ENCODE measurements at regions not wholly inside any gene's neighbourhood (a gene's known extent, or its start where the extent isn't known, plus 50 kb on each side); places are given as distances from the start of the nearest gene placed in this dataset.

- Histone ChIP-seq H3K79me2 (ENCODE audit: insufficient read depth, low read length) (no peaks in the 10 kb centered on the region), H3K9ac (ENCODE audit: low read length) (no peak overlapping the region), H3K9me2 (replicated peaks; ENCODE audit: insufficient read depth, low read length) (no peaks in the 10 kb centered on the region), H2AFZ (ENCODE audit: low read depth, low read length, severe bottlenecking) (no peak overlapping the region), H3K27me3 (ENCODE audit: low read length) (no peaks in the 10 kb centered on the region), H4K20me1 (ENCODE audit: low read depth, low read length) (no peaks in the 10 kb centered on the region), H3K4me3 (ENCODE audit: insufficient read depth, low read length, poor library complexity, severe bottlenecking) (no peak overlapping the region), H3K9me3 (ENCODE audit: insufficient read depth, low read length) (no peaks in the 10 kb centered on the region), H3K36me3 (ENCODE audit: low read length) (no peaks in the 10 kb centered on the region), H3K27ac (ENCODE audit: low read depth, low read length) (no peak overlapping the region), H3K4me2 (ENCODE audit: low read depth, low read length, poor library complexity, severe bottlenecking) (no peak overlapping the region), H3F3A (ENCODE audit: insufficient read depth) (no peaks in the 10 kb centered on the region)
- TF ChIP-seq CTCF (IDR thresholded peaks at IDR 0.05; ENCODE audit: insufficient read depth, low read length, poor library complexity, severe bottlenecking), result no peak
- no peak for TF ChIP-seq EZH2phosphoT487 (conservative IDR thresholded peaks at IDR 0.05; ENCODE audit: low read length)
Observed at GRCh38 chr2:139409212-139409611, 629.0 kb upstream of the NXPH2 start.

GRCh38 chr2:139403948-139404347 is 623.8 kb upstream of the NXPH2 start:
- no peaks in the 10 kb centered on the region for H4K20me1 ChIP-seq (ENCODE audit: low read depth, low read length)
- H3K9me3 ChIP-seq (ENCODE audit: insufficient read depth, low read length), result no peaks in the 10 kb centered on the region
- no peak overlapping the region for H3K27ac ChIP-seq (ENCODE audit: low read depth, low read length)
- H3K4me3 ChIP-seq (ENCODE audit: insufficient read depth, low read length, poor library complexity, severe bottlenecking), result no peak overlapping the region
- H3K9me2 ChIP-seq (replicated peaks; ENCODE audit: insufficient read depth, low read length), result no peaks in the 10 kb centered on the region
- H3K9ac ChIP-seq (ENCODE audit: low read length), result no peak overlapping the region
- H3K27me3 ChIP-seq (ENCODE audit: low read length), result no peaks in the 10 kb centered on the region
- no peak overlapping the region for H3K4me2 ChIP-seq (ENCODE audit: low read depth, low read length, poor library complexity, severe bottlenecking)
- TF ChIP-seq CTCF (IDR thresholded peaks at IDR 0.05; ENCODE audit: insufficient read depth, low read length, poor library complexity, severe bottlenecking), result no peak
- no peaks in the 10 kb centered on the region for H3K36me3 ChIP-seq (ENCODE audit: low read length)
- H3F3A ChIP-seq (ENCODE audit: insufficient read depth), result no peaks in the 10 kb centered on the region
- H2AFZ ChIP-seq (ENCODE audit: low read depth, low read length, severe bottlenecking), result no peak overlapping the region
- no peaks in the 10 kb centered on the region for H3K79me2 ChIP-seq (ENCODE audit: insufficient read depth, low read length)

GRCh38 chr2:139394801-139395200 is 614.6 kb upstream of the NXPH2 start:
- no peak overlapping the region for H2AFZ ChIP-seq (ENCODE audit: low read depth, low read length, severe bottlenecking)
- no peak overlapping the region for H3K4me2 ChIP-seq (ENCODE audit: low read depth, low read length, poor library complexity, severe bottlenecking)
- H3K4me3 ChIP-seq (ENCODE audit: insufficient read depth, low read length, poor library complexity, severe bottlenecking), result no peak overlapping the region
- H3K36me3 ChIP-seq (ENCODE audit: low read length), result no peaks in the 10 kb centered on the region
- no peaks in the 10 kb centered on the region for H3K9me2 ChIP-seq (replicated peaks; ENCODE audit: insufficient read depth, low read length)
- H3K9me3 ChIP-seq (ENCODE audit: insufficient read depth, low read length), result no peaks in the 10 kb centered on the region
- H3F3A ChIP-seq (ENCODE audit: insufficient read depth), result no peaks in the 10 kb centered on the region
- H3K79me2 ChIP-seq (ENCODE audit: insufficient read depth, low read length), result no peaks in the 10 kb centered on the region
- H4K20me1 ChIP-seq (ENCODE audit: low read depth, low read length), result no peaks in the 10 kb centered on the region
- no peak for TF ChIP-seq CTCF (IDR thresholded peaks at IDR 0.05; ENCODE audit: insufficient read depth, low read length, poor library complexity, severe bottlenecking)
- no peak for TF ChIP-seq EZH2phosphoT487 (conservative IDR thresholded peaks at IDR 0.05; ENCODE audit: low read length)
- no peaks in the 10 kb centered on the region for H3K27me3 ChIP-seq (ENCODE audit: low read length)
- H3K27ac ChIP-seq (ENCODE audit: low read depth, low read length), result no peak overlapping the region
- H3K9ac ChIP-seq (ENCODE audit: low read length), result no peak overlapping the region

- Histone ChIP-seq H3F3A (ENCODE audit: insufficient read depth) (no peaks in the 10 kb centered on the region), H3K4me2 (ENCODE audit: low read depth, low read length, poor library complexity, severe bottlenecking) (no peak overlapping the region), H2AFZ (ENCODE audit: low read depth, low read length, severe bottlenecking) (no peak overlapping the region), H3K4me3 (ENCODE audit: insufficient read depth, low read length, poor library complexity, severe bottlenecking) (no peak overlapping the region), H3K36me3 (ENCODE audit: low read length) (no peaks in the 10 kb centered on the region), H3K79me2 (ENCODE audit: insufficient read depth, low read length) (no peaks in the 10 kb centered on the region), H3K9me2 (replicated peaks; ENCODE audit: insufficient read depth, low read length) (no peaks in the 10 kb centered on the region), H3K9ac (ENCODE audit: low read length) (no peak overlapping the region), H3K9me3 (ENCODE audit: insufficient read depth, low read length) (no peaks in the 10 kb centered on the region), H4K20me1 (ENCODE audit: low read depth, low read length) (no peaks in the 10 kb centered on the region), H3K27ac (ENCODE audit: low read depth, low read length) (no peak overlapping the region), H3K27me3 (ENCODE audit: low read length) (no peaks in the 10 kb centered on the region)
- TF ChIP-seq EZH2phosphoT487 (conservative IDR thresholded peaks at IDR 0.05; ENCODE audit: low read length), result no peak
- no peak for TF ChIP-seq CTCF (IDR thresholded peaks at IDR 0.05; ENCODE audit: insufficient read depth, low read length, poor library complexity, severe bottlenecking)
Observed at GRCh38 chr2:139389391-139389790, 609.2 kb upstream of the NXPH2 start.
